ENCODE measurements at regions not wholly inside any gene's neighbourhood (a gene's known extent, or its start where the extent isn't known, plus 50 kb on each side); places are given as distances from the start of the nearest gene placed in this dataset.

- intact Hi-C loops (cut with DNase I; ENCODE audit: low total_unique reads) = no loop called here
- Histone ChIP-seq H3K27me3 (no peaks in the 10 kb centered on the region), H3K27ac (no peak overlapping the region), H3K36me3 (no peaks in the 10 kb centered on the region), H3K9me3 (peaks cover 0 to 6% (median 5%) of the 10 kb centered on the region in 4 donors), H3K4me3 (no peak overlapping the region), H3K4me1 (no peaks in the 10 kb centered on the region)
- DNase-seq = peak in 1 of 2 donors; percentile 3
- TF ChIP-seq CTCF (IDR thresholded peaks at IDR 0.05) = no peak
- no peak for TF ChIP-seq POLR2A (IDR thresholded peaks at IDR 0.05)
- no peak for TF ChIP-seq EP300 (IDR thresholded peaks at IDR 0.05)
- TF ChIP-seq POLR2AphosphoS5 (IDR thresholded peaks at IDR 0.05) = no peak
- WGBS, 5 donors = 80 to 96% (median 90%) methylated on average over 12 to 43 of the region's 44 CpGs
Observed at GRCh38 chr4:136395212-136395722, 1137.0 kb downstream of the PCDH18 start.

GRCh38 chr4:136392576-136392975, 1139.7 kb downstream of the PCDH18 start:
- intact Hi-C loops (cut with DNase I; ENCODE audit: low total_unique reads) = no loop called here
- Histone ChIP-seq H3K4me1 (no peaks in the 10 kb centered on the region), H3K27me3 (no peaks in the 10 kb centered on the region), H3K4me3 (no peak overlapping the region), H3K36me3 (no peaks in the 10 kb centered on the region), H3K9me3 (peaks cover 0 to 6% (median 5%) of the 10 kb centered on the region in 4 donors), H3K27ac (no peak overlapping the region)
- no peak for DNase-seq
- no peak for TF ChIP-seq CTCF (IDR thresholded peaks at IDR 0.05)
- TF ChIP-seq POLR2A (IDR thresholded peaks at IDR 0.05) = no peak

- intact Hi-C loops (cut with DNase I; ENCODE audit: low total_unique reads) = no loop called here
- no peak for DNase-seq
- Histone ChIP-seq H3K4me1 (no peaks in the 10 kb centered on the region), H3K36me3 (no peaks in the 10 kb centered on the region), H3K9me3 (peaks cover 0 to 6% (median 5%) of the 10 kb centered on the region in 4 donors), H3K4me3 (no peak overlapping the region), H3K27ac (no peak overlapping the region), H3K27me3 (no peaks in the 10 kb centered on the region)
- WGBS, 5 donors = 84 to 96% (median 92%) methylated on average over 1 of the region's 1 CpG
- no peak for TF ChIP-seq CTCF (IDR thresholded peaks at IDR 0.05)
- TF ChIP-seq POLR2A (IDR thresholded peaks at IDR 0.05) = no peak
- no peak for TF ChIP-seq POLR2AphosphoS5 (IDR thresholded peaks at IDR 0.05)
- no peak for TF ChIP-seq EP300 (IDR thresholded peaks at IDR 0.05)
Observed at GRCh38 chr4:136390824-136391223, 1141.5 kb downstream of the PCDH18 start.

- no peak for DNase-seq
- no peaks in the 10 kb centered on the region for H3K4me1 ChIP-seq
- no peak overlapping the region for H3K27ac ChIP-seq
- TF ChIP-seq POLR2AphosphoS5 (IDR thresholded peaks at IDR 0.05) = no peak
- no peak for TF ChIP-seq CTCF (IDR thresholded peaks at IDR 0.05)
- TF ChIP-seq EP300 (IDR thresholded peaks at IDR 0.05) = no peak
- TF ChIP-seq POLR2A (IDR thresholded peaks at IDR 0.05) = no peak
- no peaks in the 10 kb centered on the region for H3K9me3 ChIP-seq
- no peak overlapping the region for H3K4me3 ChIP-seq
- intact Hi-C loops (cut with DNase I; ENCODE audit: low total_unique reads) = no loop called here
- H3K27me3 ChIP-seq = no peaks in the 10 kb centered on the region
- H3K36me3 ChIP-seq = no peaks in the 10 kb centered on the region
- 86 to 92% (median 91%) methylated on average over 1 of the region's 1 CpG for WGBS, 5 donors
Observed at GRCh38 chr4:136383082-136383481, 1149.2 kb downstream of the PCDH18 start.

All from stomach (tissue), 8 donors.